Stimulated activated CD4-positive, alpha-beta T cell treated with anti-CD3 and anti-CD28 coated beads, Interleukin-2, amount 100 ng/mL, for 48 hours (primary cell): ENCODE measurements at regions not wholly inside any gene's neighbourhood (a gene's known extent, or its start where the extent isn't known, plus 50 kb on each side); places are given as distances from the start of the nearest gene placed in this dataset.
"Not testable (repeated sequence)": the region's sequence is repeated elsewhere in the genome, so short reads cannot be mapped to it uniquely, and the experiment has no call there.

ENCODE experiments used
- DNase-seq, 2 donors: peaks; one replicate each; pipeline ENCODE4 v3.0.0-alpha.2; 2020

GRCh38 chr12:131381716-131382430 is 329.0 kb upstream of the SFSWAP start:
- no peak for DNase-seq

- DNase-seq, result no peak
These were observed 327.6 kb upstream of the SFSWAP start for GRCh38 chr12:131383291-131383690.

- no peak for DNase-seq
These were observed 326.9 kb upstream of the SFSWAP start for GRCh38 chr12:131383741-131384543.

GRCh38 chr12:131384544-131384855 is 326.4 kb upstream of the SFSWAP start:
- no peak for DNase-seq

- no peak for DNase-seq
These were observed 325.4 kb upstream of the SFSWAP start for GRCh38 chr12:131385313-131386166.

GRCh38 chr12:131386167-131386521 is 324.7 kb upstream of the SFSWAP start:
- DNase-seq, result no peak

- no peak for DNase-seq
These were observed 324.1 kb upstream of the SFSWAP start for GRCh38 chr12:131386781-131387180.

GRCh38 chr12:131387281-131388163 is 323.4 kb upstream of the SFSWAP start:
- DNase-seq, result no peak

GRCh38 chr12:131388164-131389053 is 322.5 kb upstream of the SFSWAP start:
- DNase-seq, result not testable (repeated sequence)

- DNase-seq, result no peak
These were observed 321.6 kb upstream of the SFSWAP start for GRCh38 chr12:131389054-131390013.

- no peak for DNase-seq
These were observed 320.2 kb upstream of the SFSWAP start for GRCh38 chr12:131390412-131391334.

- DNase-seq, result no peak
These were observed 319.5 kb upstream of the SFSWAP start for GRCh38 chr12:131391399-131391798.

GRCh38 chr12:131394752-131395151 is 316.1 kb upstream of the SFSWAP start:
- DNase-seq, result not testable (repeated sequence)

- DNase-seq, result not testable (repeated sequence)
These were observed 315.6 kb upstream of the SFSWAP start for GRCh38 chr12:131395209-131395684.

- DNase-seq, result no peak
These were observed 314.8 kb upstream of the SFSWAP start for GRCh38 chr12:131395971-131396573.

- DNase-seq, result no peak
These were observed 313.3 kb upstream of the SFSWAP start for GRCh38 chr12:131397493-131398181.

- no peak for DNase-seq
These were observed 311.9 kb upstream of the SFSWAP start for GRCh38 chr12:131399000-131399399.
